ENCODE measurements at regions not wholly inside any gene's neighbourhood (a gene's known extent, or its start where the extent isn't known, plus 50 kb on each side); places are given as distances from the start of the nearest gene placed in this dataset.

DNA sequence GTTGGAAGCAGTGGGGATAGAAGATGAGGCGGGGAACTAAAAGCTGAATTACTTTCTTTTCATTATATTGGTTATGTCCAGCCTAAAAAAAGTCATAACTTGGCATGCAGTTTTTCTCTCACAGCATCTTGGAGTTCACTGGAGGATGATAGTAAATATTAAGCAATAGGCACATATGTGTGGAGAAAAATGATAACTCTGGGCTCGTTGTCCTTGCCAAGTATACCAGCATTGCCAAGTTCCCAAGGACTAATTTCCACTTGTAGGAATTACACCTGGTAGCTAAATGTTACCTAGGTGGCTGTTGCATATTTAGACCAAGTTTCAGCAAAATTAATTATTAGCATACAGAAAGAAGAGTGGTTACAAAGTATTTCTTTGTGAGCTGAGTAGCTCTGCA is 1007.6 kb downstream of the ANKRD7 start:
- TF ChIP-seq POLR2A (IDR thresholded peaks at IDR 0.05; ENCODE audit: low read depth, low read length) (no peak), POLR2AphosphoS5 (IDR thresholded peaks at IDR 0.05; ENCODE audit: low read depth, low read length) (no peak), TAF1 (IDR thresholded peaks at IDR 0.05; ENCODE audit: borderline replicate concordance, low read depth, low read length) (no peak)

All from GM12892 (cell line).